ENCODE measurements at regions not wholly inside any gene's neighbourhood (a gene's known extent, or its start where the extent isn't known, plus 50 kb on each side); places are given as distances from the start of the nearest gene placed in this dataset.
A peak's percentile ranks its signal among the peaks of the same experiment; 100 is the strongest.
"Not testable (repeated sequence)": the region's sequence is repeated elsewhere in the genome, so short reads cannot be mapped to it uniquely, and the experiment has no call there.

DNA sequence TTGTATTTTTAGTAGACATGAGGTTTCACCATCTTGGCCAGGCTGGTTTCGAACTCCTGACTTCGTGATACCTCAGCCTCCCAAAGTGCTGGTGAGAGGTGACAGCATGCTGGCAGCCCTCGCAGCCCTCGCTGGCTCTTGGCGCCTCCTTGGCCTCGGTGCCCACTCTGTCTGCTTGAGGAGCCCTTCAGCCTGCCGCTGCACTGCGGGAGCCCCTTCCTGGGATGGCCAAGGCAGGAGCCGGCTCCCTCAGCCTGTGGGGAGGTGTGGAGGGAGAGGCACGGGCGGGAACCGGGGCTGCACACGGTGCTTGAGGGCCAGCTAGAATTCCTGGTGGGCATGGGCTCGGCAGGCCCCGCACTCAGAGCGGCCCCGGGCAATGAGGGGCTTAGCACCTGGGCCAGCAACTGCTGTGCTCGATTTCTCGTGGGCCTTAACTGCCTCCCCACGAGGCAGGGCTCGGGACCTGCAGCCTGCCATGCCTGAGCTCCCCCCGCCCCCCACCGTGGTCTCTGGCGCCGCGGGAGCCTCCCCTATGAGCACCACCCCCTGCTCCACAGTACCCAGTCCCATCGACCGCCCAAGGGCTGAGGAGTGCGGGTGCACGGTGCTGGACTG, 96.5 kb upstream of the RHOBTB1 start:
- no peak for DNase-seq

DNA sequence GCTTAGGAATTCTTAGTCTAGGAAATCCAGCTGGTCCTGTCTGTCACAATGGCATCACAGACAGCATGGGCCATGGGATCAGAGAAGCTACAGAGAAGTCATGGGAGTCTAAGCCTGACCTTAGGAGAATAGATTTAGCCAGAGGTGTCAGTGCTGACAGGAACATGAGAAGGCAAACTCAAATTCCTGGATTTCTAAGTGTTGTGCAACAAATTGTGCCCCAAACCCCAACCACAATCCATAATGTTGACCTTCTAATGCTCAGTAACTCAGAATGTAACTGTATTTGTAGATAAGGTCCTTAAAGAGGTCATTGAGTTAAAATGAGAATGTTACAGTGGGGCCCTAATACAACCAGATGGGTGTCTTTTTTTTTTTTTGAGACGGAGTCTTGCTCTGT, 95.9 kb upstream of the RHOBTB1 start:
- no peak for DNase-seq

DNA sequence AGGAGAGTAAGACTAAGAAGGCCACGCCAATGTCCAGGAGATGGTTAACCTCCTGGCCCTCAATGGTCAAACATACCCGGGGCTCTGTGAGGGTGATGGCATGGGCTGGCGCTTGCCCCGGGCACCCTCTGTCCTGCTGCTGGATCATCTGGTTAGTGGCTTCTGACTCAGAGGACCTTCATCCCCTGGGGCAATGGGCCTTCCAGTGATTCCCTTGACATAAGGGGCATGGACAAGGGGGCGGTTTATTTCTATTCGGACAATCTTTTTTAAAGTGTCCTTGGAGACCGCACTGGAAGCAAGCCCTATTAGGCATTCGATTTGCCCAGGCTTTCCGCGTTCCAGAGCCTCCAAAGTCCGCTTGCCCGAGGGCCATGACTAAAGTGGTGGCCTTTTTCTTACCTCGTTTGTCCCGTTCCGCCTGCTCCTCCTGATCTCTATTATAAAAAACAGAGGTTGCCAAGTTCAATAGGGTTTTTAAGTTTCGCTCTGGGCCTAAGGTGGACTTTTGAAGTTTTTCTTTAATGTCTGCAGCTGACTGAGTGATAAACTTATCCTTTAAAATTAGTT, 93.4 kb upstream of the RHOBTB1 start:
- DNase-seq, result not testable (repeated sequence)

DNA sequence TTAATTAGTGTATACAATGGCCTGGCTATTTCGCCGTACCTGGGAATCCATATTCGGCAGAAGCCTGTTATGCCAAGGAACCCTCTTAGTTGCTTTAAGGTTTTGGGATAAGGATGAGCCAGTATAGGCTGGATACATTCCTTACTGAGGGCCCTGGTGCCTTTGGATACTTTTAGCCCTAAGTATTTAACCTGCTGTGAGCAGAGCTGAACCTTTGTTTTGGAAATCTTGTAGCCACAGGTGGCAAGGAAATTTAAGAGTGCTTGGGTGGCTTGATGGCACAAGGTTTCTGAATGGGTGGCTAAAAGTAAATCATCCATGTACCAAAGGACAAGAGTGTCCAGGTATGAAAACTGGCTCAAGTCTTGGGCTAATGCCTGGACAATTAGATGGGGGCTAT, 92.2 kb upstream of the RHOBTB1 start:
- DNase-seq, result not testable (repeated sequence)

DNA sequence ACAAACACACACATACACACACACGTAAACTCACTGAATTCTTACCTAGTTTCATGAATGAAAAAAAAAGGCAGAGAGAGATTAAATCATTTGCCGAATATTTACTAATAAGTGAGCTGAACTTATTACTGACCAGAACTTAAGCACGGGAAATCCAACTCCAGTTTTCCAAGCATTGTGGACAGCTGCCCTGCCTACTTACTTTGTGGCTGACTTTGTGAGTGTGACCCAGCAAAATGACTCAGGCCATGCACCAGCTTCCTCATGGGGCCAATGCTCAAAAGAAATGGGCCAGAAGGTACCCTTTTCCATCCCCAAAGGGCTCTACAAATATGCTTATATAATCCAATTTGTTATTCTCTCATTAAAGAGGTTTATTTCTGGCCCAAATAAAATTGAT, 87.4 kb upstream of the RHOBTB1 start:
- DNase-seq, result no peak

DNA sequence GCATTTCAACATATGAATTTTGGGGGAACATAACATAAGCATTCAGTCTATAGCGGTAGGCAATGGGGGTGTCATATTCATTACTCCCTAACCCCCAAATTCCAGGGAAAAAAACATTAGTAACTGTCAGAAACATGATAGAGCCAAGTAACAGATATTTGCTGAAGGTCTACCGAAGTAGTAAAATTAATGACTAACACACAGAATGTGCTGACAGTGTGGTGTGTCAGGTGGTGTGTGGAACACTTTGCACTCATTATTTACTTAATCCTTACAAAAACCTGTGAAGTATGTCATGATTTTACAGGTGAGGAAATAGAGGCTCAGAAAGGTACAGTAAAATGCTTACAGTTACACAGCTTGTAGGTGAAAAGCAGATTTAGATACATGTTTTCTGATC, 85.4 kb upstream of the RHOBTB1 start:
- no peak for DNase-seq

DNA sequence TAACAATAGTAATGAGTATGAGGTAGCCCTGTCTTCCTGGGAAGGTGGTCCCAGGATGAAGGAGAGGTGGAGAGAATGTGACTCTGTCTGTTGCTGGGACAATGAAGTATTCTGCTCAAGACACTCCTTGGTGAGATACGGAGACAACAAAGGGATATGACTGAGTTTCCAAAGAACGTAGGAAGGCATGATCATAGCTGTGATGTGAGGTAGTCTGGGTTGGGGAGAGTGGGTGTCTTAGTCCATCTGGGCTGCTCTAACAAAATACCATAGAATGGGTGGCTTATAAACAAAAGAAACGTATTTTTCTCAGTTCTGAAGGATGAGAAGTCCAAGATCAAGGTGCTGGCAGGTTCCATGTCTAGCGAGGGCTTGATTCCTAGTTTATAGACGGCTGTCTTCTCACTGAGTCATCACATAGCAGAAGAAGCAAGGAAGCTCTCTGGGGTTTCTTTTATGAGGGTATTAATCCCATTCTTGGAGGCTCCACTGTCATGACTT, 84.9 kb upstream of the RHOBTB1 start:
- no peak for DNase-seq

DNA sequence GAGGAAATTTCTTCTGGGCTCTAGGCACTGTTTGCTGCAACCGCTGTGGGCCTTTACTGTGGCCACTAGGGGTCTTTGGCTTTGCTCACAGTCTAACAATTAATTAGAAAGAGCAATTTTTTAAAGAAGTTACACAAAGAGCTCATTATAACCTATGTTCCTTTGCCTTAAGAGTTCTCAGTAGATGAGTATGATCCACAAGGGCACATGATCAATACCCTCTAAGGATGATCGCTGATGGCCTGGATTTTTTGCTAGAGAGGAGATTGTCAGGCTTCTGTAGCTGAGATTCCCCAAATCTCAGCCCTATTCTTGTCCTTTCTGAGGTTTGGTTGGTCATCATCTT, 80.8 kb upstream of the RHOBTB1 start:
- peak; percentile 1 for DNase-seq

DNA sequence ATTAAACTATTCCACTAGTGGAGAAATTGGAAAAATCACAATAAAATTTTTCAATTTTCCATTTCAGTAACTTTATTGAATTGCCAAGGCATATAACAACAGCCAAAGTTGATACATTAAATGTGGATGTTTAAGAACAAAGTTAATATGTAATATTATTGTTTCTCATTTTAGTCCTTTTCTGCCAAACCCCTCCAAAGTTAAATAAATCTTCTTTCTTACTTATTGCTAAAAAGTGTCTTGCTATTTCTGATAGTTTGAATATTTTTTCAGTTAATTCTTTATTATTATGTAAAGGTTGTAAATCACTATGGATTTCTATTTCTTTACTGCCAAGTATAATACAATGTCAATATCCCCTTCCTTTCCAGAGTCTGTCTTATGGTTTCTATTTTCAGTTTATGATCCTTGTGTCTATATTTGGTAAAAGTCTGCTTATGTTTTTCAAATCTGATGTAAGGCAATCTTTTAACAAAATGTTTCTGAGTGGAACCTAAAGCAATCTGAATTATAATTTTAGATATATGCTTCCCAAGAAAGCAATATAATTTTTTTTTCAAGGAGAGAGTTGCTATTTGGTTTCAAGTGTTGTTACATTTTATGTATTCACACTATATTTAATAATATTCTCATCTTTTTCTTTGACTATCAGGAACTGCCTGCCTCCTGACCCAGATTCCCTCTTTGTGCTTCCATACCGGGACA, 80.3 kb upstream of the RHOBTB1 start:
- DNase-seq, result no peak

DNA sequence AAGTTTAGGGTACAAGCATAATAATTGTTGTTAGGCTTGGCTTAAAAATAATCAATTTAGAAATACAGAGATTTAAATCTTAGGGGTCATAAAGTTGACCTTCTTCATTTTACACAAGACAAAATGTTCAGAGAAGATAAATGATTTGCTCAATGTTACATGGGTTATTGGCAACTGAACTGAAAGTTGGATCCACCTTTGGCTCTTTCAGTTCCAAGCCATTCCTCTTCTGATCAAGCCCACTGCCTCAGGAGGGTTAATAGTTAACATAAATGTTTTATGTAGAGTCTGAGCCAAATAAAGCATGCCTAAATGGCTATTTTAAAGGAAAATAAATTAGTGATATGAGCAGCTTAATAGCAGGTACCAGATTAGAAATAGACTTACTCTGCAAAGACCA, 79.1 kb upstream of the RHOBTB1 start:
- no peak for DNase-seq

DNA sequence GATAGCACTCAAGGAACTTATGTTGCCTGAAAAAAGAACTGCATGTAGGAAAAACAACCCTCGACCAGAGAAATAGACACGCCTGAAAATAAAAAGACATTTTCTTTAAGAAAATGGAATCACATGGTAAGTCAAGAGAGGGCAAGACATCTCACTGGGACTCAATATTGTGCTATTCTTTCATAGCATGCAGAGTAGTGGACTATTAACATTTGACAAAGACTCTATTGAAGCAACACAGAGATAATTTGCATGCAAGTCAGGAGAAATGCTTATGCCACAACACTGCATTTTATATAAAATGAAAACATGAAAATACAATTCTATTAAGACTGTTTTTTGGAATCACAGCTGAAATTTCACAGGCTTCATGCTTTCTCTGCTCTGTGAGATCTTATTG, 77.9 kb upstream of the RHOBTB1 start:
- no peak for DNase-seq

DNA sequence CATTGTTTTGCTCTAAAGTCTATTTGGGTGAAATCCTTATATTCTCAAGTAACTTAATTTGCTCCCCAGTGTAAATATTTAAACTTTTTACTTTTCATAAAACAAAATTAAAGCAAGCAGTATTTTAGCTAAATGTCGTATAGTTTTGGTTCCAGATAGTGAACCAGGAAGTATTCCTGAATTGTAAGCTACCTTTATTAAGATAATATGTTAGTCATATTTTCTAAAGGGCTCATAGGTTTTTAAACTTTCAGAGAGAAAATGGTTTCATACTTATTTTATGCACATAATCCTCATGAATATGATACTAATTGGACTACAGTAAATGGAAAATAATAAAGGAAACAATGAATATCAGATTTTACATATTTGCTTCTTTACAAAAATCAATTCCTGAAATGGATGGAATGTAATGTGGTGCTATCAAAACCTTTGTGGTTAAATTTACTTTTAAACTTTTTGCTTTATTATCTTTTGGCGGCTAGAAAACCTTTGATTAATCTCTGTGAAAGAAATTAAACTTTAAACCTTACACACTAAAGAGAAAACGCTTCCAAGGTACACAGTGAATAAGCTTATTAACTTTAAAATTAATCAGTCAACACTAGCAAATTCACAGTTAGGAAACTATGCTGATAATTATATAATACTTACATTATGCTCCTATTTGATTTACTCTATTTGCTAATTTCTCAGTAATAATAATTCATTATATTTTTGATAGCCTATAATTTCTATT, 76.6 kb upstream of the RHOBTB1 start:
- no peak for DNase-seq

DNA sequence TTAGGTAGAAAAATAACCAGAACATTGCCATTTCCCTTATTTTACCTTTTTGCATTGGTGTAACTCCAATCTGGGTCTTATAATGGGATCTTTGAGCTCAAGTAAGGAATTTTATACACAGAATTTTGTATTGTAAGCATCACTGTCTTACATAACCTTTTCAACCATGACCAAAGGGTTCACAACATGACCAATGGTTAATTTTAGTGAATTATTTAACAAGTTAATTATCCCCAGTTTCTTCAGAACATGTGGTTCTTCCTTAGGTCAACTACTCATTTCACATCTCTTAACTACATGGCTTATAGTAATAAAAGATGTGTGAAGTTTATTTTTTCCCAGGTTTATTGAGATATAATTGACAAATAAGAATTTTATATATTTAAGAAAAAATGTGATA, 74.2 kb upstream of the RHOBTB1 start:
- no peak for DNase-seq

DNA sequence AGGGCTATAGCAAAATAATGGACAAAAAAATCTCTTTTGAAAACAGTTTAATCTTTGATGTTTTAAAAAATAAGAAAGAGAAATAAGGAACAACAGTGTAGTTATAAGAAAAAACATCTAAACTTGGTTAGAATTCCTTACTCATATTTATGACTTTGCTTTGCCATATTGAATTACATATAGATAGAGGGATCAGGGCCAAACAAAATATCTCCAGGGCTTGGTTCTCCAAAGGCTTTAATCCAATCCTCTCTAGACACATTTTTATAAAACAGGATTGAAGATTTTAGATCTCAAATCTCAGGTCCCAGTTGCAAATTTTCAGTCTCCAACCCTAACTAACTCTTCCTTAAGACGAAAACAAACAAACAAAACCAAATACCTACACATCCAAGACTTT, 72.6 kb upstream of the RHOBTB1 start:
- no peak for DNase-seq

DNA sequence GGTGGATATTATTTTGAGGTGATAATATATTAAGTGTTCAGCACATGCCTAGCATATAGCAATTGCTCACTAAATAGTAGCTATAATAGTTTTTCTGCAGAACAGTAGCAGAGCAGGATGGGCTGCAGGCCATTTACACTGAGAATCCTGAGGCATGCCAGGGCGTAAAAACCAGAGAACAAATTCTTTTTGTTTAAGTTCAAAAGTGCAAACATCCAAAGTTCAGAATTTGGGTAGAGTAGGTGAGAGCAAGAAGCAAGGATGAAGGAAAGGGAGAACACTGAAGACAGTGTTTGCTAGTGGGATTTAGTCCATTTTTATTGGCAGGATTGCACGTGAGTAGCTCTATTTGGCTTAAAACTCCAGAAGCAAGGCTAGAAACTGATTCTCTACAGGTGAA, 72.0 kb upstream of the RHOBTB1 start:
- no peak for DNase-seq

DNA sequence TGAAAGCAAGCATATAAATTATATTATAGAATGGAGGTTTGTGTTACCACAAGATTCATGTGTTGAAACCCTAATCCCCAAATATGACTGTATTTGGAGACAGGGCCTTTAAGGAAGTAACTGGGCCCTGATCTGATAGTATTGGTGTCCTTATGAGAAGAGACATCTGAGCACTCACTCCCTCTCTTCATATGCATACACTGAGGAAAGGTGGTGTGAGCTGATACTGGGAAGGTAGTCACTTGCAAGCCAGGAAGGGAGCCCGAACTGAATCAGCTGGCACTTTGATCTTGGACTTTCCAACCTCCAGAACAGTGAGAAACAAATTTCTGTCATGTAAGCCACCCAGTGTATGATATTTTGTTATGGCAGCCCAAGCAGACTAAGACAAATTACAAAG, 66.9 kb upstream of the RHOBTB1 start:
- DNase-seq, result no peak

DNA sequence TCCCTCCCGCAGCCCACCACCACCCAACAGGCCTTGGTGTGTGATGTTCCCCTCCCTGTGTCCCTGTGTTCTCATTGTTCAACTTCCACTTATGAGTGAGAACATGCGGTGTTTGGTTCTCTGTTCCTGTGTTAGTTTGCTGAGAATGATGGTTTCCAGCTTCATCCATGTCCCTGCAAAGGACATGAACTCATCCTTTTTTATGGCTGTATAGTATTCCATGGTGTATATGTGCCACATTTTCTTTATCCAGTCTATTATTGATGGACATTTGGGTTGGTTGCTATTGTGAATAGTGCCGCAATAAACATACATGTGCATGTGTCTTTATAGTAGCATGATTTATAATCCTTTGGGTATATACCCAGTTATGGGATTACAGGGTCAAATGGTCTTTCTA, 59.1 kb upstream of the RHOBTB1 start:
- not testable (repeated sequence) for DNase-seq

DNA sequence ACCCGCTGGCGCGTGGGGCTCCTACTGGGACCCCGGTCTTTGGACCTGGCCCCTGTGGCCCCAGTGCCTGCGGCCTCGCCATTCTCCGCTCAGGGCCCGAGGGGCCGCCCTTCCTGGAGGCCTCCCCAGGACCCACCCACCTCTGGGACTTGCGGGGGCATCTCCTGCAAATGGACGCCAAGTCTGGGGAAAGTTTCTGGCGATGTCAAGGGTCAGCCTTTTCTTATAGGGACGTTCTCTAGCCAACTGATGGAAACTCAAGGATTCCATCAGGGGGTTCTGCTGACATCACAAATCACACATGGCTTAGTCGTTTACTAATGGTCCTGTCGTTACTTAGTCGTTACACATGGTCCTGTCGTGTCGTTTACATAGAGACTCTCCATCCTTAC, 57.7 kb upstream of the RHOBTB1 start:
- no peak for DNase-seq

DNA sequence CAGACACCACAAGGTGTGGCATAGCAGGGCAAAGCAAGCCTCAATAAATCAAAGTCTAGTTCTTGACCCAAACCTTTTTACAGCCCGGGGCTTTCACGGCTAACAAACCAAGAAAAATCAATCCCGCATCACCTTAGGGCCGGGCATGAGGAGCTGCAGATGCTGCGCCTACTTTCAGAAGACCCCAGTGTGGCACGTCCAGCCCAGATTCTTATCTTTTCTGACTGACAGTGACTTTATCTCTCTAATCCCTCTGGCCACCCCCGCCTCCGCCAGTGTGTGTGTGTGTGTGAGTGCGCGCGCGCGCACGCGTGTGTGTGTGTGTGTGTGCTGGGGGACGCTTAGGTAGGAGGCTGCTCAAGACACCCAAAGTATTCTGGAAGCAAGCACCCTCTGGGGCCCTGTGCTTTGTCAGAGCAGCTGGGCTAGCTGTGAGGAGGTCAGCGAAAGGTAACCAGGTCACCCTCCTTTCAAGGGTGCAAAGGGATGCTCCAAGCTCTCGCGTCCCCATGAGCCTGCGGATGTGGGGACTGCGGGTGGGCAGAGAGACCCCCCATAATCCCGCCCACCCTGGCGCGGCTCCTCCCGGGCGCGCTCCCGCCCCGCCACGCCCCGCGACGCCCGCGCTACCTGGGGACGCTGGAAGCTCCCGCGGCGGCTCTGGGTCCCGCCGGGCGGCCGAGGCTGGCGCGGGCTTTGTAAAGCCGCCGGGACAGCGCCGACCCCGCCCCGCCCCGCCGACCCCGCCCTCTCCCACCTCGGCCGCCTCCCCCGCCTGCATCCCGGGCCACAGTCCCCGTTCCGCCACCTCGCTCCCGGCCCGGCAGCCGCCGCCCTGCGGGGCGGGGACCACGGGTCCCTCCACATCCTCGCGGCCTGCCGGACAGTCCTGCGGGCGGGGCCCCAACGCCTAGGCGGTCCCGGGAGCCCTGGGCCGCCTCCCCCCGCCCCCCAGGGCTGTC, 57.1 kb upstream of the RHOBTB1 start:
- DNase-seq, result peak; percentile 3

DNA sequence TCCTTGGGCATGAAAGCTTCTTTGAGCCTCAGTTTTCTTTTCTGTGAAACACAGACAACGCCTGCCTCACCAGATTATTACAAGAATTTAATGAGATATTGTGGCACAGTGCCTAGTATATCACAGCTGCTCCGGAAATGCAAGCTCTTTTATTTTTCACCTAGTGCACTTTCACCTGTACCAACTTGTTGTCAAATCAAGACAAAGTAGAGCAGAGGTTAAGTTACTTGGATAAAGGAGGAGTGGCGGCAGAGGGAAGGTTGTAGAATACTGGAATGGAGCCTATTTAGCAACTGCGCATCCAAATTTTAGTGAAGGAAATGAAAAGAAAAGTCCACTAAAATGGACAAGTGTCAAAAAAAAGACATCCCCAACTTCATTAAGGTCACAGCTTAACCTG, 54.9 kb upstream of the RHOBTB1 start:
- DNase-seq, result no peak

DNA sequence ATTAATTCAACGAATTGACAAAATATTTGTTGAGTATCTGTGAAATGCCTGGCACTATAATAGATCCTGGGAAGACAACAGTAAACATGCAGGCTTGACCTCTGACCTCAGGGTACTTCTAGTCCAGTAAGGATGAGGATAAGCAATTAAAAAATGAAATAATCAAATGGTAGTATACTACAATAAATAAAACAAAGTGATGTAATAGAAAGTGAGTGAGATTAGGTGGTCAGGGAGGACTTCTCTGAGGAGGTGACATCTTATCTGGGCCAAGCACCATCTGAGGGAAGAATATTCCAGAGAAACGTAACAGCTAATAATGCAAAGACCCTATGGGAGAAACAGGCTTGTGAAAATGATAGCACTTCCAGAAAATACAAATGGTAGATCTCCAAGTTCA, 50.1 kb upstream of the RHOBTB1 start:
- no peak for DNase-seq
